K562 (cell line): ENCODE measurements at regions not wholly inside any gene's neighbourhood (a gene's known extent, or its start where the extent isn't known, plus 50 kb on each side); places are given as distances from the start of the nearest gene placed in this dataset.

ENCODE experiments used
- ATF1 ChIP-seq, 2 experiments: fragments of 450-650 bp in 1 of 2; IDR thresholded peaks; 2 replicates each; pipeline ENCODE4 v1.6.1; 2016; ENCODE audit warnings: missing compliant biosample characterization in 1 of 2, missing genetic modification characterization in 1 of 2
- CAMTA2 ChIP-seq: fragments of 250-450 bp; sonication (Bioruptor Pico); conservative IDR thresholded peaks from 2 replicates; pipeline ENCODE4 v1.5.1; 2022
- NFYB ChIP-seq: IDR thresholded peaks from 2 replicates; pipeline ENCODE4 v1.6.1; 2011; ENCODE audit warnings: mild to moderate bottlenecking, moderate library complexity; ENCODE audit not compliant: insufficient read length; ENCODE audit errors: extremely low read depth
- POLR2AphosphoS2 ChIP-seq: IDR thresholded peaks from 2 replicates; pipeline ENCODE4 v1.6.1; 2012; ENCODE audit warnings: low read length, improper control_type of control experiment
- RAD21 ChIP-seq, 2 experiments: fragments of 250-450 bp in 1 of 2; fragments of 450-650 bp in 1 of 2; sonication (Bioruptor Pico) in 1 of 2; formaldehyde crosslinking in 1 of 2; IDR thresholded peaks in 1 of 2; conservative IDR thresholded peaks in 1 of 2; 2 replicates each; pipeline versions ENCODE4 v1.4.0 to v1.8.0; 2020 to 2022; ENCODE audit warnings: mild to moderate bottlenecking in 2 of 2, moderate library complexity in 1 of 2
- RAD51 ChIP-seq: fragments of 450-650 bp; IDR thresholded peaks from 2 replicates; pipeline ENCODE4 v1.7.1; 2016; ENCODE audit warnings: low read depth, mild to moderate bottlenecking, borderline replicate concordance
- USF1 ChIP-seq: sonication (generic); formaldehyde crosslinking; IDR thresholded peaks from 2 replicates; pipeline ENCODE4 v1.9.0; 2022; ENCODE audit warnings: mild to moderate bottlenecking, missing genetic modification reagents
- XRCC5 ChIP-seq: fragments of 200-400 bp; formaldehyde crosslinking; IDR thresholded peaks from 2 replicates; pipeline ENCODE4 v1.6.1; 2017; ENCODE audit warnings: low read depth, mild to moderate bottlenecking, low read length
- ZNF445 ChIP-seq: fragments of 250-450 bp; sonication (Bioruptor Pico); IDR thresholded peaks from 2 replicates; pipeline ENCODE4 v1.4.0; 2020; ENCODE audit warnings: low read depth, mild to moderate bottlenecking, moderate library complexity
- TF ChIP-seq, protein P1 (sequence below): sonication (generic); formaldehyde crosslinking; IDR thresholded peaks from 2 replicates; pipeline ENCODE4 v1.9.0; 2022; ENCODE audit warnings: mild to moderate bottlenecking, missing genetic modification reagents

DNA sequence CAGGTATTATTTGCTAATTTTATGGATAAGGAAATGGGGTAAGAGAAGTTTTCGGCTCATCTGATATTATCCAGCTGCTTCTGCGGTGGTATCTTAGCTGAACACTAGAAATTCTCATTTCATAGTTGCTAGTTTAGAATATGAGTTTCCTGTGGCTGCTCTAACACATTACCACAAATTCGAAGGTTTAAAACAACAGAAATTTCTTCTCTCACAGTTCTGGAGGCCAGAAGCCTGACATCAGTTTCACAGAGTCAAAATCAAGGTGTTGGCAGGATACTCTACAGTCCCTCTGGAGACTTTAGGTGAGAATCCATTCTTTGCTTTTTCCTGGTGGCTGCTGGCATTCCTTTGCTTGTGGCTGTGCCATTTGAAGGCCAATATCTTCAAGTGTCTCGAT is 205.9 kb downstream of the PTEN start:
- TF ChIP-seq RAD51 (no peak), ATF1 (CRISPR knock-in tag; IDR thresholded peaks at IDR 0.05) (no peak), ATF1 (tag; IDR thresholded peaks at IDR 0.05) (no peak), POLR2AphosphoS2 (no peak), RAD21 (CRISPR knock-in tag; conservative IDR thresholded peaks at IDR 0.05 in 1 of 2, IDR thresholded peaks at IDR 0.05 in 1 of 2) (no peak), USF1 (CRISPR knock-in tag) (no peak), NFYB (no peak), ZNF445 (CRISPR knock-in tag) (no peak), XRCC5 (no peak), CAMTA2 (no peak)
- TF ChIP-seq, protein P1, sequence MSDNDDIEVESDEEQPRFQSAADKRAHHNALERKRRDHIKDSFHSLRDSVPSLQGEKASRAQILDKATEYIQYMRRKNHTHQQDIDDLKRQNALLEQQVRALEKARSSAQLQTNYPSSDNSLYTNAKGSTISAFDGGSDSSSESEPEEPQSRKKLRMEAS (CRISPR knock-in tag): no peak
